ENCODE measurements at regions not wholly inside any gene's neighbourhood (a gene's known extent, or its start where the extent isn't known, plus 50 kb on each side); places are given as distances from the start of the nearest gene placed in this dataset.

- DNase-seq (ENCODE audit: extremely low read depth, low read depth, low spot score), result no peak
These were observed 405.9 kb downstream of the AACS start for GRCh38 chr12:125470838-125471783.

- DNase-seq (ENCODE audit: extremely low read depth, low read depth, low spot score), result no peak
These were observed 408.3 kb downstream of the AACS start for GRCh38 chr12:125473501-125473900.

GRCh38 chr12:125487336-125487735 is 422.1 kb downstream of the AACS start:
- DNase-seq (ENCODE audit: extremely low read depth, low read depth, low spot score), result no peak

- DNase-seq (ENCODE audit: extremely low read depth, low read depth, low spot score), result no peak
These were observed 426.3 kb downstream of the AACS start for GRCh38 chr12:125491553-125491952.

- no peak for DNase-seq (ENCODE audit: extremely low read depth, low read depth, low spot score)
These were observed 427.4 kb downstream of the AACS start for GRCh38 chr12:125492354-125493270.

- no peak for DNase-seq (ENCODE audit: extremely low read depth, low read depth, low spot score)
These were observed 428.6 kb downstream of the AACS start for GRCh38 chr12:125493704-125494308.

GRCh38 chr12:125503128-125503527 is 437.9 kb downstream of the AACS start:
- DNase-seq (ENCODE audit: extremely low read depth, low read depth, low spot score), result no peak

GRCh38 chr12:125509195-125509594 is 444.0 kb downstream of the AACS start:
- no peak for DNase-seq (ENCODE audit: extremely low read depth, low read depth, low spot score)

GRCh38 chr12:125512541-125513298 is 447.5 kb downstream of the AACS start:
- no peak for DNase-seq (ENCODE audit: extremely low read depth, low read depth, low spot score)

GRCh38 chr12:125515887-125516286 is 450.7 kb downstream of the AACS start:
- no peak for DNase-seq (ENCODE audit: extremely low read depth, low read depth, low spot score)

GRCh38 chr12:125518074-125518473 is 452.8 kb downstream of the AACS start:
- DNase-seq (ENCODE audit: extremely low read depth, low read depth, low spot score), result no peak

- no peak for DNase-seq (ENCODE audit: extremely low read depth, low read depth, low spot score)
These were observed 453.9 kb downstream of the AACS start for GRCh38 chr12:125519026-125519651.

- no peak for DNase-seq (ENCODE audit: extremely low read depth, low read depth, low spot score)
These were observed 460.6 kb downstream of the AACS start for GRCh38 chr12:125525879-125526278.

GRCh38 chr12:125528281-125528680 is 463.0 kb downstream of the AACS start:
- DNase-seq (ENCODE audit: extremely low read depth, low read depth, low spot score), result no peak

- no peak for DNase-seq (ENCODE audit: extremely low read depth, low read depth, low spot score)
These were observed 465.0 kb downstream of the AACS start for GRCh38 chr12:125530201-125530600.

- DNase-seq (ENCODE audit: extremely low read depth, low read depth, low spot score), result no peak
These were observed 465.6 kb downstream of the AACS start for GRCh38 chr12:125530876-125531275.

GRCh38 chr12:125531574-125531973 is 466.3 kb downstream of the AACS start:
- DNase-seq (ENCODE audit: extremely low read depth, low read depth, low spot score), result no peak

GRCh38 chr12:125533434-125534029 is 468.3 kb downstream of the AACS start:
- DNase-seq (ENCODE audit: extremely low read depth, low read depth, low spot score), result no peak

- no peak for DNase-seq (ENCODE audit: extremely low read depth, low read depth, low spot score)
These were observed 473.4 kb downstream of the AACS start for GRCh38 chr12:125538401-125539199.

Measured in glomerular endothelial cell (primary cell).